GM10266 (cell line): ENCODE measurements at regions not wholly inside any gene's neighbourhood (a gene's known extent, or its start where the extent isn't known, plus 50 kb on each side); places are given as distances from the start of the nearest gene placed in this dataset.

Experiments
- DNase-seq: peaks from one replicate; pipeline ENCODE4 v3.0.0; 2012; ENCODE audit errors: extremely low spot score
- CTCF ChIP-seq: IDR thresholded peaks from 2 replicates; pipeline ENCODE4 v1.5.1; 2012; ENCODE audit warnings: mild to moderate bottlenecking, low read depth; ENCODE audit not compliant: control insufficient read depth, insufficient read depth; ENCODE audit errors: missing control alignments

- TF ChIP-seq CTCF = no peak
- no peak for DNase-seq
These were observed 877.0 kb upstream of the TMEM132C start for GRCh38 chr12:127389923-127390322.

- DNase-seq = no peak
- no peak for TF ChIP-seq CTCF
These were observed 873.5 kb upstream of the TMEM132C start for GRCh38 chr12:127393465-127393864.

- no peak for TF ChIP-seq CTCF
These were observed 873.1 kb upstream of the TMEM132C start for GRCh38 chr12:127393896-127394295.

GRCh38 chr12:127396734-127397133 is 870.2 kb upstream of the TMEM132C start:
- no peak for DNase-seq
- TF ChIP-seq CTCF = no peak

More at GRCh38 chr12:127393896-127394295, 873.1 kb upstream of the TMEM132C start:
- no peak for DNase-seq

- TF ChIP-seq CTCF = no peak
- DNase-seq = no peak
These were observed 868.8 kb upstream of the TMEM132C start for GRCh38 chr12:127398016-127398710.

- TF ChIP-seq CTCF = no peak
- no peak for DNase-seq
These were observed 867.5 kb upstream of the TMEM132C start for GRCh38 chr12:127399451-127399850.

GRCh38 chr12:127400221-127400620 is 866.7 kb upstream of the TMEM132C start:
- TF ChIP-seq CTCF = no peak
- DNase-seq = no peak
